AG10803 (cell line): ENCODE measurements at regions not wholly inside any gene's neighbourhood (a gene's known extent, or its start where the extent isn't known, plus 50 kb on each side); places are given as distances from the start of the nearest gene placed in this dataset.

Experiments
- DNase-seq: peaks from one replicate; pipeline ENCODE4 v3.0.0; 2010; ENCODE audit warnings: low read depth
- H3K4me3 ChIP-seq: 2 replicates; pipeline ENCODE4 v1.5.1; 2011; ENCODE audit warnings: mild to moderate bottlenecking, low read length, control low read depth
- CTCF ChIP-seq: conservative IDR thresholded peaks from 2 replicates; pipeline ENCODE4 v1.5.1; 2011; ENCODE audit warnings: mild to moderate bottlenecking, low read length, control low read depth, inconsistent platforms

- peak; percentile 91 for DNase-seq
- TF ChIP-seq CTCF: no peak
- H3K4me3 ChIP-seq: no peak overlapping the region
These were observed 106.4 kb downstream of the BCL2L11 start for GRCh38 chr2:111226876-111227700.

- TF ChIP-seq CTCF: no peak
- DNase-seq: peak; percentile 96
- H3K4me3 ChIP-seq: no peak overlapping the region
These were observed 107.0 kb downstream of the BCL2L11 start for GRCh38 chr2:111227716-111228141.

GRCh38 chr2:111231532-111232252 is 111.0 kb downstream of the BCL2L11 start:
- H3K4me3 ChIP-seq: no peak overlapping the region
- DNase-seq: no peak
- TF ChIP-seq CTCF: no peak

GRCh38 chr2:111235192-111236015 is 114.7 kb downstream of the BCL2L11 start:
- no peak overlapping the region for H3K4me3 ChIP-seq
- no peak for DNase-seq
- TF ChIP-seq CTCF: no peak

- H3K4me3 ChIP-seq: no peak overlapping the region
- DNase-seq: no peak
- TF ChIP-seq CTCF: no peak
These were observed 115.3 kb downstream of the BCL2L11 start for GRCh38 chr2:111236025-111236424.

- DNase-seq: no peak
- H3K4me3 ChIP-seq: no peak overlapping the region
- no peak for TF ChIP-seq CTCF
These were observed 117.6 kb downstream of the BCL2L11 start for GRCh38 chr2:111238296-111238695.
